NCI-H446 treated with DMSO at 0.1 percent for 48 hours (cell line): ENCODE measurements at regions not wholly inside any gene's neighbourhood (a gene's known extent, or its start where the extent isn't known, plus 50 kb on each side); places are given as distances from the start of the nearest gene placed in this dataset.
"Not testable (repeated sequence)": the region's sequence is repeated elsewhere in the genome, so short reads cannot be mapped to it uniquely, and the experiment has no call there.

Experiments used
- DNase-seq: peaks from one replicate; lab custom pipeline; 2025; lab: John Stamatoyannopoulos, UW

GRCh38 chr2:241982706-241983570 lies 113.4 kb downstream of the RTP5 start:
- no peak for DNase-seq

DNA sequence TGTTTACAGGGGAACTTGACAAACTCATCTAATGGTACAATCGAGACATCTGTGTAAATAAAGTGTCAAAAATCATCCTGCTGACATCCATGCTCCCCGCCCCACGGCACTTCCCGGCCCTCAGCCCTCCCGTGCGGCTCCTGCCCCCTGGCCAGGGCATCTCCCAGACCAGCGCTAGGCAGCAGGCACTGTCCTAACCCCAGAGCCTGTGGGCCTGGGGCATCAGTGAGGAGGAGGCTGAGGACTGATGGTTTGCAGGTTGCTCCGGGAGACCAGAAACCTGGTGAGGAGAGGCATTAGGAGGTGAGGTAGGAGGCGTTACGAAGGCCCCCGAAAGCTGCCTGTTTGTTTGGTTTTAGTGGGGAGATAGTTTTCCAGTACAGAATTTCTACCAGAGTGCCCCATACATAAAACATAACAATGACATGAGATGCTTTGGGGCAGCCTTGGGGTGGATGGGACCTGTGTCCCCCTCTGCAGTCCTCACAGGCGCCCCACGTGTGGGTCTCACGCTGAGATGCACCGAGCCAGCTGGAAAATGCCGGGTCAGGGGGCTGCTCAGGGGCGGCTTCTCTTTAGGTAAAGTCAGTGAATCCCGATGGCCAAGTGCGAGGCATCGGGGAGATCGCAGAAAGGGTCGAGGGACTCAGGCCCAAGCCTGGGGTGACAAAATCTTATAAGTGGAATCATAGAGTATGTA lies 114.2 kb downstream of the RTP5 start:
- DNase-seq, result no peak

- no peak for DNase-seq
These were observed 114.7 kb downstream of the RTP5 start for GRCh38 chr2:241984271-241984655.

GRCh38 chr2:241984658-241985057 lies 115.1 kb downstream of the RTP5 start:
- no peak for DNase-seq

DNA sequence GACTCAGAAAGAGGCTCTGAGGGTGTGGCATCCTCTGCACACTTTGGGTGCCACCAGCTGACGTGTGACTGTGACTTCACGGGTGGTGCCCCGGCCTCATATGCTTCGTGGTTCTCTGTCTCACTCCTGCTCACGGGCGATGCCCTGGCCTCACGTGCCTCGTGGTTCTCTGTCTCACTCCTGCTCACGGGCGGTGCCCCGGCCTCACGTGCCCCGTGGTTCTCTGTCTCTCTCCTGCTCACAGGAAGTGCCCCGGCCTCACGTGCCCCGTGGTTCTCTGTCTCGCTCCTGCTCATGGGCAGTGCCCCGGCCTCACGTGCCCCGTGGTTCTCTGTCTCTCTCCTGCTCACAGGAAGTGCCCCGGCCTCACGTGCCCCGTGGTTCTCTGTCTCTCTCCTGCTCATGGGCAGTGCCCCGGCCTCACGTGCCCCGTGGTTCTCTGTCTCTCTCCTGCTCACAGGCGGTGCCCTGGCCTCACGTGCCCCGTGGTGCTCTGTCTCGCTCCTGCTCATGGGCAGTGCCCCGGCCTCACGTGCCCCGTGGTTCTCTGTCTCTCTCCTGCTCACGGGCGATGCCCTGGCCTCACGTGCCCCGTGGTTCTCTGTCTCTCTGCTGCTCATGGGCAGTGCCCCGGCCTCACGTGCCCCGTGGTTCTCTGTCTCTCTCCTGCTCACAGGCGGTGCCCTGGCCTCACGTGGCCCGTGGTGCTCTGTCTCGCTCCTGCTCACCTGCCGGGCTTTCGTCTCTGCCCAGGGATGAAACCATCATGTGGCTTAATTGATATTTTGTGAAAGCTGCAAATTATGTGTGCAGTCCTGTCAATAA lies 115.8 kb downstream of the RTP5 start:
- DNase-seq, result not testable (repeated sequence)

GRCh38 chr2:241985986-241986329 lies 116.4 kb downstream of the RTP5 start:
- no peak for DNase-seq

- no peak for DNase-seq
These were observed 117.5 kb downstream of the RTP5 start for GRCh38 chr2:241986836-241987641.

DNA sequence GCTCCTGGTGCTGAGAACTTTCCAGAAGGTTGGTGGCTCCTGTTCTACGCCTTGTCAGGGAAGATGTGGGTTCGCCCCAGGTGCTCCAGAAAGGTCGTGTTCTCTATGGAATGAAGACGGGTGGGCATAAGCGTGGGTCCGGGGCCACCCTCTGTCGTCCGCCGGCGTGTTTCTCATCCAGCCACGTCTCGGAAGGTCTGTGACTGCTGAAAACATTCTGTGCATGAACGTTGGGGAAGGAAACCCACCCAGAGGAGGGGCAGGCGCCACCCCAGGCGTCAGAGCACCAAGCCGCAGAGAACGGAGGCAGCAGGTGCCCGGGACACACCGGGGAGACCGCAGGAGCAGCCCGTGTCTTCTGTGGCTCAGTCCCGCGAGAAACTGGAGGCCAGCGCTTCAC lies 118.2 kb downstream of the RTP5 start:
- DNase-seq, result no peak

DNA sequence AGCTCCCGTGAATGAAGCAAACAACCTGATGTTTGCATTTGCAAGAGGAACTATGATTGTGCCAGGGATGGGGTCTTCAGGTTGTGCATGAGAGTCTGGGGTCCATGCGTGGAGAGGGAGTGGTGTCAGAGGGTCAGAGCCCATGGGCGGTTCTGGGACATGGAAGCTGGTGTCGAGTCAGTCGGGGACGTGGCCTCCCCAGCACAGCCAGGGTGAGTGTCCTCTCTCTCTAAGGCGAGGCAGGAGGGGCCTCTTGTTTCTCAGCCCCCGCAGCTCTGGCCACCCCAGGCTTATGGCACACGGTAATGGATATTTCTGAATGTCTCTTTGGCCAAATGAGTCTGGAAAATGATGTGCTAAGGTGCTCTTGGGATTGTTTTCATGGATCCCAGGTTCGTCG lies 118.6 kb downstream of the RTP5 start:
- no peak for DNase-seq

GRCh38 chr2:241989074-241989473 lies 119.5 kb downstream of the RTP5 start:
- no peak for DNase-seq

DNA sequence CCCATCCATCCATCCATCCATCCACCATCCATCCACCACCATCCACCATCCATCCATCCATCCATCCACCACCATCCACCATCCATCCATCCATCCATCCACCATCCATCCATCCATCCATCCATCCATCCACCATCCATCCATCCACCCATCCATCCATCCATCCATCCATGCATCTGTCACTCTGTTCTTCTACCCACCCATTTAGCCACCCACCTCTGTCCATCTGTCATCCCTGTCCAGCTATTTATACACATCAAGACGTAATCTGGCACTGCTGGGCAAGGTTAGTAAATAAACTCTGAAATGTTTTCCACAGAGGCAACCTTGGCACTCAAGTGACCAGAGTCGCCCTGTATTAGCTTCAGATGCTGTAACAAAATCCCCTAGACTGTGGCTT lies 120.9 kb downstream of the RTP5 start:
- DNase-seq, result no peak

- DNase-seq, result no peak
These were observed 121.8 kb downstream of the RTP5 start for GRCh38 chr2:241991299-241991698.

GRCh38 chr2:241992753-241993152 lies 123.2 kb downstream of the RTP5 start:
- DNase-seq, result no peak

GRCh38 chr2:241993386-241994005 lies 124.0 kb downstream of the RTP5 start:
- DNase-seq, result no peak

GRCh38 chr2:241994086-241994485 lies 124.6 kb downstream of the RTP5 start:
- no peak for DNase-seq

- DNase-seq, result no peak
These were observed 125.2 kb downstream of the RTP5 start for GRCh38 chr2:241994556-241995213.

DNA sequence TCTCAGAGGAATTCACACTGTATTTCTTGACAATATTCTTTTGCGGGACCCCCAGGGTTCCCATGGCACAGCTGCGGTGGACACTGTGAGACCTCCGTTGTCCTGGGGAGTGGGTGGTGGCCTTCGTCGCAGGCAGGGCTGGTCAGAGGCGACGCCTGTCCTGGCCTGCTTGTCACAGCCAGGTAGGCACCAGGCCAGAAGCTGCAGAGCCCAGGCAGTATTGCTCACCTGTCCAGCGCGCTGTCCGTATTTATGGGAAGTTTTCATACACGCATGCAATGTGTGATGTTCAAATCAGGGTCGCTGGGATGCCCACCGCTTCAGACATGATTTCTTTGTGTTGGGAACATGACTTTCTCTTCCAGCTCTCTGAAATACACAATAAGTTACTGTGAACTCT lies 126.6 kb downstream of the RTP5 start:
- DNase-seq, result no peak

DNA sequence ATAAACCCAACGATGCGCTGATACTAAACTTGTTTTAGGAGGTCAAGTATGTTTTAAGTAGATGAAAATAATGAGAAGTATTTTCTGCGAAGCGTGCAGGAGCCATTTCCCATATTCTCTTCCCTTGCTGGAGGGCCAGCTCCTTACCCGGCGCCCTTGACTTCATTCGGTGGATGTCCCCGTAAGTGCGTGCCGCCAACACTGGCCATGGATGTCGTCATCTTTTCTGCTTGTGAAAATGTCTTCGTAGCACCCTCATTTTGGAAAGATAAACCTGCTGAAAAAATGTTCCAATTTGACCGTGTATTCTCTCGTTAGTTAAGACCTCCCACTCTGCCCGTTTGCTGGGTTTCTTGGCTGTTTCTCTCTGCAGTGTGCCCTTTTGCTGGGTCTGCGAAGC lies 127.5 kb downstream of the RTP5 start:
- DNase-seq, result no peak

DNA sequence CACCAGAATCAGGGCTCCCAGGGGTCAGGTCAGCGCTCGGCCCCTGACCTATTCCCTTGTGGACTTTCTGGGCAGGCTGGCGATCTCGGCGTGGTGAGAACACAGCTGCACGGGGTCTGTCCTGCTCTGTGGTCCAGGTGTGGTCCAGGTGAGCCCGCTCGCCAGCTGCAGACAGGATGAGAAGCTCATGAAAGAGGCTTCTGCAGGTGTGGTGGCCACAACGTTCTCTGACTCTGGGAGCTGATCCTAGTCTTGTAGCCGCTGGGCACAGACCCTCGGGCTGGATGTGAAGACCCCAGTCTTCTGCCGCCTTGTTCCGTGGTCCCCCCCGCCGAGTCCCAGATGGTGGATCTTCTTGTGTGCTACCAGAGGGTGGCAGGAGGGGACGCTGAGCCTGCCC lies 129.7 kb downstream of the RTP5 start:
- no peak for DNase-seq

DNA sequence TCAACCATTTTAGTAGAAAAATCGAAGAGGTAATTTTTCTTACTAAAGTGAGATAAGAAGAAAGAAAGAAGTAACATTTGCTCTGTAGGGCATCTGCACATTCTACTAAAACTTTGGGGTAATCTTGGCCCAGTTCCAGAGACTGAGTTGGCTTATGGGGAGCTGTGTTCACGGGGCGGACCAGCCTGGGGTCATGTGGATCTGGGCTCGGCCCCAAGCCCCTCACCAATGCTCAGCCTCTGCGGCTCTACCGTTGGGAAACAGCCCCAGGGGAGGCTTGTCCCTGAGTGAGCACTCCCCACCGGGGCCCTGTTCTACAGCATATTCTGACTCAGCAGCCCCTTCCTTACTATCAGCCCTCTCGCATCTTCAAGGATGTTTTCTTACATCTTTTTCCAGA lies 132.3 kb downstream of the RTP5 start:
- no peak for DNase-seq

DNA sequence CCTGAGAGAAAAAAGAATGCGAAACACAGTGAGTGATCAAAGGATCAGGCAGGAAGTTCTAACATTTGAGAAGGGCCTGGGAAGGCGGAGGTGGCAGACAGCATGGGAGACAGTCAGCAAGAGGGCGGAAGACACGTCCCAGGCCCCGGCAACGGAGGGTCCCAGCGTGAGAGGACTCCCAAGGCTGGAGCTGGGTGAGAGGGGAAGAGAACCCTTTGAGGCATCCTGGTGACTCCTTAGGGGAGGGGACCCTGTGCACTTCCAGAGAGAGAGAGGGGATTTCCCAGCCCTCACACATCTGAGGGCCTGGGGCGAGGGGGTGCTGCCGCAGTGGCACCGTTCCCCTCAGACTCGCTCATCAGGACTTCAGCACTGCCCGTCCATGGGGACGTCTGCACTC lies 133.4 kb downstream of the RTP5 start:
- DNase-seq, result no peak
